H1 (cell line): ENCODE measurements at regions not wholly inside any gene's neighbourhood (a gene's known extent, or its start where the extent isn't known, plus 50 kb on each side); places are given as distances from the start of the nearest gene placed in this dataset.
A peak's percentile ranks its signal among the peaks of the same experiment; 100 is the strongest.

Experiments
- CTCF ChIA-PET: fragments of 300-600 bp; sonication (Branson Sonifier 250); formaldehyde crosslinking; loops from one replicate; lab custom pipeline; 2021; ENCODE audit not compliant: partially characterized antibody; lab: Charles Lee
- POLR2A ChIA-PET: fragments of 300-600 bp; sonication (Branson Sonifier 250); formaldehyde crosslinking; loops from one replicate; lab custom pipeline; 2021; ENCODE audit warnings: inconsistent platforms; ENCODE audit not compliant: partially characterized antibody; lab: Charles Lee
- DNase-seq, 2 experiments: peaks; one replicate each; pipeline versions ENCODE4 v3.0.0 to v3.0.0-alpha.2; 2010 to 2022; ENCODE audit warnings: low spot score in 2 of 2, low read depth in 1 of 2, mixed read lengths in 1 of 2
- FAIRE-seq: peaks from 2 replicates; lab custom pipeline; 2011; peaks lifted over from hg19 to GRCh38; lab: Jason Lieb, UNC
- H2AFZ ChIP-seq: 2 replicates; pipeline ENCODE4 v1.8.1; 2012; ENCODE audit warnings: low read length, inconsistent platforms
- H2AK5ac ChIP-seq: 2 replicates; pipeline ENCODE4 v1.6.1; 2013; ENCODE audit warnings: low read depth, low read length
- H2BK120ac ChIP-seq: replicated peaks from 2 replicates; pipeline ENCODE3; 2013; ENCODE audit warnings: low read depth, low read length, inconsistent platforms
- H2BK12ac ChIP-seq: 2 replicates; pipeline ENCODE4 v1.6.1; 2013; ENCODE audit warnings: low read depth, low read length
- H2BK15ac ChIP-seq: 2 replicates; pipeline ENCODE4 v1.6.1; 2013; ENCODE audit warnings: low read length
- H2BK20ac ChIP-seq: 2 replicates; pipeline ENCODE4 v1.6.1; 2013; ENCODE audit warnings: low read length
- H2BK5ac ChIP-seq: 2 replicates; pipeline ENCODE4 v1.6.1; 2013; ENCODE audit warnings: low read depth, low read length
- H3K14ac ChIP-seq: 2 replicates; pipeline ENCODE4 v1.6.1; 2013; ENCODE audit warnings: inconsistent platforms; ENCODE audit not compliant: insufficient read length
- H3K18ac ChIP-seq: 2 replicates; pipeline ENCODE4 v1.6.1; 2013; ENCODE audit warnings: low read length; ENCODE audit errors: extremely low read depth
- H3K23ac ChIP-seq: 2 replicates; pipeline ENCODE4 v1.6.1; 2013; ENCODE audit warnings: inconsistent platforms; ENCODE audit not compliant: insufficient read length
- H3K23me2 ChIP-seq: 2 replicates; pipeline ENCODE4 v1.6.1; 2013; ENCODE audit warnings: low read depth, low read length
- H3K27ac ChIP-seq: 2 replicates; pipeline ENCODE4 v1.6.1; 2011; ENCODE audit warnings: low read depth, low read length, inconsistent platforms
- H3K27me3 ChIP-seq, 4 experiments: replicated peaks in 1 of 4; 1 replicate in 1 of 4; 2 replicates in 3 of 4; pipeline versions ENCODE4 v1.6.1 to v1.8.1; 2011 to 2013; ENCODE audit warnings: low read length in 3 of 4, mild to moderate bottlenecking in 3 of 4, inconsistent platforms in 2 of 4, mixed read lengths in 2 of 4, moderate library complexity in 1 of 4; ENCODE audit not compliant: control insufficient read depth in 3 of 4, insufficient read depth in 3 of 4; ENCODE audit errors: extremely low read depth in 1 of 4
- H3K36me3 ChIP-seq, 4 experiments: 2 replicates each; pipeline versions ENCODE4 v1.6.1 to v1.8.1; 2011 to 2013; ENCODE audit warnings: mild to moderate bottlenecking in 4 of 4, low read length in 3 of 4, moderate library complexity in 2 of 4, control low read depth in 1 of 4, inconsistent platforms in 1 of 4; ENCODE audit not compliant: insufficient read depth in 4 of 4, control insufficient read depth in 2 of 4
- H3K4ac ChIP-seq: replicated peaks from 2 replicates; pipeline ENCODE3; 2013; ENCODE audit warnings: low read length, low read depth, mixed read lengths, inconsistent platforms; ENCODE audit not compliant: insufficient read length
- H3K4me1 ChIP-seq, 4 experiments: replicated peaks in 1 of 4; 1 replicate in 1 of 4; 2 replicates in 3 of 4; pipeline versions ENCODE4 v1.6.1 to v1.8.1; 2011 to 2013; ENCODE audit warnings: low read length in 3 of 4, inconsistent platforms in 2 of 4, mixed read lengths in 1 of 4; ENCODE audit not compliant: insufficient read depth in 4 of 4, control insufficient read depth in 3 of 4
- H3K4me2 ChIP-seq, 2 experiments: 2 replicates each; pipeline versions ENCODE4 v1.6.1 to v1.8.1; 2011 to 2013; ENCODE audit warnings: low read depth in 2 of 2, low read length in 2 of 2, control low read depth in 1 of 2, inconsistent platforms in 1 of 2, mild to moderate bottlenecking in 1 of 2; ENCODE audit not compliant: insufficient read depth in 1 of 2
- H3K4me3 ChIP-seq, 4 experiments: fragments of 200-600, 300-600 bp in 1 of 4; sonication (generic), shearing (Covaris generic), sonication (Bioruptor Twin) in 1 of 4; 2 replicates each; pipeline versions ENCODE4 v1.5.1 to v1.8.1; 2011 to 2016; ENCODE audit warnings: low read length in 4 of 4, low read depth in 3 of 4, control low read depth in 2 of 4, inconsistent platforms in 2 of 4, mild to moderate bottlenecking in 2 of 4, mixed read lengths in 1 of 4, moderate library complexity in 1 of 4; ENCODE audit not compliant: insufficient read depth in 2 of 4; ENCODE audit errors: extremely low read depth in 1 of 4
- H3K56ac ChIP-seq: replicated peaks from 2 replicates; pipeline ENCODE3; 2013; ENCODE audit warnings: low read depth, mild to moderate bottlenecking, mixed read lengths, low read length, inconsistent platforms; ENCODE audit not compliant: insufficient read length
- H3K79me1 ChIP-seq: 2 replicates; pipeline ENCODE4 v1.6.1; 2013; ENCODE audit warnings: low read depth, low read length, control low read depth
- H3K79me2 ChIP-seq, 2 experiments: 2 replicates each; pipeline versions ENCODE4 v1.6.1 to v1.8.1; 2012 to 2013; ENCODE audit warnings: low read length in 2 of 2, mild to moderate bottlenecking in 2 of 2, inconsistent platforms in 1 of 2; ENCODE audit not compliant: insufficient read depth in 2 of 2, control insufficient read depth in 1 of 2
- H3K9ac ChIP-seq, 4 experiments: replicated peaks in 1 of 4; 1 replicate in 1 of 4; 2 replicates in 3 of 4; pipeline versions ENCODE4 v1.6.1 to v1.8.1; 2011 to 2013; ENCODE audit warnings: low read depth in 3 of 4, low read length in 3 of 4, control low read depth in 2 of 4, mild to moderate bottlenecking in 2 of 4, moderate library complexity in 2 of 4, inconsistent platforms in 1 of 4; ENCODE audit errors: extremely low read depth in 1 of 4
- H3K9me3 ChIP-seq, 2 experiments: 2 replicates each; pipeline versions ENCODE4 v1.6.1 to v1.8.1; 2012 to 2013; ENCODE audit warnings: mild to moderate bottlenecking in 2 of 2, moderate library complexity in 2 of 2, control low read depth in 1 of 2, inconsistent platforms in 1 of 2, low read depth in 1 of 2, low read length in 1 of 2, mixed read lengths in 1 of 2; ENCODE audit not compliant: insufficient read depth in 2 of 2
- H4K20me1 ChIP-seq, 2 experiments: replicated peaks in 1 of 2; 2 replicates each; pipeline versions ENCODE3 to v1.8.1; 2011 to 2013; ENCODE audit warnings: inconsistent platforms in 2 of 2, low read length in 2 of 2, mild to moderate bottlenecking in 1 of 2; ENCODE audit not compliant: insufficient read depth in 2 of 2, control insufficient read depth in 1 of 2
- H4K5ac ChIP-seq: 2 replicates; pipeline ENCODE4 v1.6.1; 2013; ENCODE audit warnings: low read length, low read depth, mixed read lengths, inconsistent platforms; ENCODE audit not compliant: insufficient read length
- H4K8ac ChIP-seq: 2 replicates; pipeline ENCODE4 v1.8.0; 2013; ENCODE audit warnings: mild to moderate bottlenecking, moderate library complexity, low read length, inconsistent platforms; ENCODE audit not compliant: insufficient read depth; ENCODE audit errors: extremely low read depth
- H4K91ac ChIP-seq: replicated peaks from 2 replicates; pipeline ENCODE3; 2013; ENCODE audit warnings: low read length, mixed read lengths, inconsistent platforms; ENCODE audit not compliant: insufficient read length
- BACH1 ChIP-seq: IDR thresholded peaks from 2 replicates; pipeline ENCODE4 v1.6.1; 2012; ENCODE audit warnings: low read length, improper control_type of control experiment
- BRCA1 ChIP-seq: IDR thresholded peaks from 2 replicates; pipeline ENCODE4 v1.6.1; 2012; ENCODE audit warnings: low read depth, low read length, improper control_type of control experiment
- CBX5 ChIP-seq: fragments of 300-800, 300-1000 bp; sonication (generic); IDR thresholded peaks from 2 replicates; pipeline ENCODE4 v1.7.1; 2016; ENCODE audit warnings: antibody characterized with exemption, low read length, low read depth
- CEBPB ChIP-seq: IDR thresholded peaks from 2 replicates; pipeline ENCODE4 v1.6.1; 2012; ENCODE audit warnings: low read depth, low read length
- CHD1 ChIP-seq: IDR thresholded peaks from 2 replicates; pipeline ENCODE4 v1.6.1; 2012; ENCODE audit warnings: low read depth, low read length, improper control_type of control experiment
- CTBP2 ChIP-seq: IDR thresholded peaks from 2 replicates; pipeline ENCODE4 v1.7.0; 2011; ENCODE audit warnings: borderline replicate concordance, mild to moderate bottlenecking, moderate library complexity, mixed read lengths, low read length; ENCODE audit not compliant: insufficient read depth, insufficient read length
- HDAC6 ChIP-seq: IDR thresholded peaks from one replicate; pipeline ENCODE4 v1.7.1; 2012; ENCODE audit warnings: low read depth, mild to moderate bottlenecking, inconsistent platforms, low read length, moderate library complexity
- KDM4A ChIP-seq: IDR thresholded peaks from one replicate; pipeline ENCODE4 v1.7.1; 2012; ENCODE audit warnings: low read depth, mild to moderate bottlenecking, moderate library complexity, low read length, inconsistent platforms; ENCODE audit not compliant: severe bottlenecking
- NANOG ChIP-seq: IDR thresholded peaks from 2 replicates; pipeline ENCODE4 v1.6.1; 2011; ENCODE audit warnings: low read length, low read depth, mild to moderate bottlenecking, inconsistent platforms; ENCODE audit not compliant: insufficient read depth, poor library complexity, severe bottlenecking
- RFX5 ChIP-seq: IDR thresholded peaks from 2 replicates; pipeline ENCODE4 v1.6.1; 2011; ENCODE audit warnings: low read depth, low read length, improper control_type of control experiment, borderline replicate concordance
- RNF2 ChIP-seq: fragments of 200-900, 300-1000 bp; sonication (generic); IDR thresholded peaks from 2 replicates; pipeline ENCODE4 v1.7.1; 2016; ENCODE audit warnings: borderline replicate concordance, low read depth, mild to moderate bottlenecking, antibody characterized with exemption, low read length; ENCODE audit not compliant: poor library complexity, severe bottlenecking; ENCODE audit errors: missing control alignments
- SUZ12 ChIP-seq: fragments of 200-600 bp; sonication (generic); IDR thresholded peaks from 2 replicates; pipeline ENCODE4 v1.6.1; 2012; ENCODE audit warnings: mild to moderate bottlenecking, inconsistent platforms, low read length, moderate library complexity, mixed read lengths
- TCF12 ChIP-seq: IDR thresholded peaks from 2 replicates; pipeline ENCODE4 v1.6.1; 2011; ENCODE audit warnings: low read depth, mild to moderate bottlenecking, low read length
- TEAD4 ChIP-seq: IDR thresholded peaks from 2 replicates; pipeline ENCODE4 v1.6.1; 2012; ENCODE audit warnings: low read depth, low read length, inconsistent platforms, mixed read lengths
- ZNF274 ChIP-seq: IDR thresholded peaks from 2 replicates; pipeline ENCODE4 v1.7.0; 2012; ENCODE audit warnings: low read length, borderline replicate concordance; ENCODE audit errors: extremely low read depth
- WGBS, 2 experiments: shearing (Covaris generic) in 1 of 2; methylation state at CpG; one replicate each; pipeline versions ENCODE4 v1.1.6 to v1.1.7; 2013 to 2015; ENCODE audit warnings: low lambda C conversion rate in 2 of 2, mixed read lengths in 2 of 2, inconsistent platforms in 1 of 2, low coverage in 1 of 2, missing lambda C conversion rate in 1 of 2; ENCODE audit not compliant: insufficient replicate concordance in 2 of 2, insufficient coverage in 1 of 2, insufficient read length in 1 of 2; ENCODE audit errors: extremely low coverage in 1 of 2, missing lambda C conversion rate in 1 of 2; 5-methylcytosine and 5-hydroxymethylcytosine counted together

GRCh38 chr18:32867936-32868335 lies 95.1 kb upstream of the KLHL14 start:
- no peak overlapping the region for H3K4me3 ChIP-seq
- TF ChIP-seq HDAC6 (no peak), NANOG (no peak), BACH1 (no peak), CEBPB (no peak), TCF12 (no peak), CTBP2 (no peak), TEAD4 (no peak), CHD1 (no peak), RFX5 (no peak), RNF2 (no peak), BRCA1 (no peak), KDM4A (no peak), CBX5 (no peak), ZNF274 (no peak), SUZ12 (no peak)

More at GRCh38 chr18:32867936-32868335, 95.1 kb upstream of the KLHL14 start:
- Histone ChIP-seq H2BK12ac (no peak overlapping the region), H3K4me1 (peaks cover 0 to 6% (median 0%) of the 10 kb centered on the region in 4 experiments; a peak in 1 of 7 replicates), H2BK5ac (no peak overlapping the region), H3K79me2 (no peaks in the 10 kb centered on the region), H3K36me3 (no peaks in the 10 kb centered on the region), H4K20me1 (no peaks in the 10 kb centered on the region), H4K91ac (no peak overlapping the region), H4K5ac (no peak overlapping the region), H3K56ac (no peak overlapping the region), H3K4me2 (no peak overlapping the region), H3K9ac (no peak overlapping the region), H2AK5ac (peak overlapping the region; percentile 26; the same call in 1 of the 2 replicates), H4K8ac (no peak overlapping the region), H3K9me3 (no peaks in the 10 kb centered on the region), H3K23ac (no peak overlapping the region), H3K27me3 (no peaks in the 10 kb centered on the region), H3K18ac (no peak overlapping the region), H3K27ac (no peak overlapping the region), H3K14ac (no peak overlapping the region), H3K79me1 (no peaks in the 10 kb centered on the region), H2AFZ (no peak overlapping the region), H3K4ac (no peak overlapping the region), H2BK20ac (no peak overlapping the region), H3K23me2 (no peaks in the 10 kb centered on the region; the same call in 1 of the 2 replicates), H2BK120ac (no peak overlapping the region), H2BK15ac (no peak overlapping the region)
- CTCF ChIA-PET: interaction anchor here (0.6 to 2.3 kb wide), 2 partner anchors 12 to 312 kb away, joined by 4 to 8 read pairs; no protein-coding TSS in a partner anchor
- 88% methylated on average over 10 of the region's 10 CpGs; no CpG with 5 or more reads in 1 of the 2 experiments for WGBS, 2 experiments
- no peak for FAIRE-seq
- no peak for DNase-seq
- POLR2A ChIA-PET: interaction anchor here (1.1 kb wide), 1 partner anchor 21 kb away, joined by 6 read pairs; no protein-coding TSS in a partner anchor
